ENCODE measurements at regions not wholly inside any gene's neighbourhood (a gene's known extent, or its start where the extent isn't known, plus 50 kb on each side); places are given as distances from the start of the nearest gene placed in this dataset.
"Not testable (repeated sequence)": the region's sequence is repeated elsewhere in the genome, so short reads cannot be mapped to it uniquely, and the experiment has no call there.

DNA sequence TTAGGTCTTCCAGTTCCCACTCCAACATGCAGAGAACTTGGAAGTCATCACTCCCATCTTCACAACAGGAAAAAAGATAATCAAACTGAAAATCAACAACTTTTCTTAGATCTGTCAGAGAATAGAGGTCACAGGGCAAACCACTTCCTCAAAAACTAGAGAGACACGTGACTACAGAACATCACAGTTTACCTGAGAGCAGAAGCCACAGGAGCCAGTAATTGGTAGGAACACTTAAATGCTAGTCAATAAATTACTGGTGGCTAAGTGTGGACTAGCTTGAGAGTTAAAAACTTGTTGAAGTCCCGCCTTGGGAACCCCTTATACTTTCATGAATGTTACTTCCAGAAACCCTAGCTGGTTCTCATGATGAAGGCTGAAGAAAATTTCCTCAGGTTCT is 81.1 kb downstream of the THSD1 start:
- DNase-seq (ENCODE audit: low spot score); FAIRE-seq: not testable (repeated sequence)

DNA sequence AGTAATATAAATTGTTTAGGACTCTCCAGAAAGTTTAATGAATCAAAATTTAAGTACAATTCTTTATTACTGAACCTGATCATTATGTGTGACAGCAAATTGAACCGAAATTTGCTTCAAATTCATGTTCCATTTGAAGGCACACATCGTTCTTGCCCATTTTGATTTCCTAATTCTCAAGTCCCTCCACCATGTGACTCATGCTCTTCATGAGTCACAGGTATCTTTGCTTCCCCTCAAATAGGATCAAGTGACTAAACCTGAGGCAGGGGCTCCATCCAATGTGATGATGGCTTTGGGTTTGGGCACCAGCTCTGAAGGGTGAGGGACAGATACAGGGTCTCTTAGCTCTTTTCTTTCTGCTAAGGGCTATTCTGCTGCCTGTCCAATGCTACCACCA is 86.1 kb downstream of the THSD1 start:
- DNase-seq (ENCODE audit: low spot score) (no peak), FAIRE-seq (no peak)

DNA sequence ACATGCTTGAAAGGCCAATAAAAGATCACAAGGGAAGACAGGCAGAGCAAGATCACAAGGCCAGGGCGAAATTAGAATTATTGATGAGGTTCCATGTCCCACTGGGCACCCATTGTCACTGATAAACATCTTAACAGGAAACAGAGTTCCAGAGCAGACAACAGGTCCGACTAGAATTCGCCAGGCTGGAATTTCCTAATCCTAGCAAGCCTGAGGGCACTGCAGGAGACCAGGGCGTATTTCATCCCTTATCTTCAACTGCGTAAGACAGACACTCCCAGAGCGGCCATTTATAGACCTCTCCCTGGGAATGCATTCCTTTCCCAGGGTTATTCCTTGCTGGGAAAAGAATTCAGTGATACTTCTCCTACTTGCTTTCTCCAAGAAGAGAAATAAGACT is 96.1 kb downstream of the THSD1 start:
- not testable (repeated sequence) for FAIRE-seq; DNase-seq (ENCODE audit: low spot score)

DNA sequence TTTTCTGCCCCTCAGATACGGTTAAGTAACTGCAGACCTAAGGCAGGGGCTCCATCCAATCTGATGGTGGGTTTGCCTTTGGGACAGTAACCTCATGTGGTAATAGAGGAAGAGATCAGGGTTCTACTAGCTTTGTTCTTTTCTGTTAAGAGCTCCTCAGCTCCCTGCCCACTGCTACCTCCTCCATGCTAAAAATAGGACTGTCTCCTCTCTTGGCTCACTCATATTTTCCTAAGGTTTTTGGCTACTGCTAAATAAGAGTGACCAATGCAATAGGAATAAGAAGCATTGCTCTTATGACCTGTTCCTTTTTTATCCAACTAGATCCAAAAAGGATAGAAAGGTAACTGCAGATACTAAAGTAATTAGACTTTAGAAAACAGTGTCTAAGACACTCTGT is 99.6 kb downstream of the THSD1 start:
- FAIRE-seq; DNase-seq (ENCODE audit: low spot score): not testable (repeated sequence)

DNA sequence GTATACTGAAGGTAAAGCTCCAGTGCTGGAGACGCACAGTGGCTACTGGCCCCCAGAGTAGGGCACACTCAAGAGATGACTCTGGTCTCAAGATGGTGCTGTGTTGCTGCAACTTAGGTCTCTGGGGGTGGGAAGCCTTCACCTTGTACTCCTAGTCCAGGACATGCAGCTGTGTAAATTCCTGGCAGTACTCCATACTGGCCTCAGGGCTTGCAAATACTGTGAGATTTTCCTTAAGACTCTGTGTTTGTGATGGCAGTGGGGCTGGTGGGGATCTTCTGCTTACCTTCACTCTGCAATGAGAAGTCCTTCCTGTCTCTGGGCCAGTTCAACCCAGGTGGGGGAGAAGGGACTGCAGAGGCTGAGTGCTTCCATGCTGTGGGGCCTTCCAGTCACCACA is 102.9 kb downstream of the THSD1 start:
- not testable (repeated sequence) for DNase-seq (ENCODE audit: low spot score); FAIRE-seq

- DNase-seq (ENCODE audit: low spot score); FAIRE-seq: not testable (repeated sequence)
Measured at GRCh38 chr13:52302688-52303087, 103.3 kb downstream of the THSD1 start.

DNA sequence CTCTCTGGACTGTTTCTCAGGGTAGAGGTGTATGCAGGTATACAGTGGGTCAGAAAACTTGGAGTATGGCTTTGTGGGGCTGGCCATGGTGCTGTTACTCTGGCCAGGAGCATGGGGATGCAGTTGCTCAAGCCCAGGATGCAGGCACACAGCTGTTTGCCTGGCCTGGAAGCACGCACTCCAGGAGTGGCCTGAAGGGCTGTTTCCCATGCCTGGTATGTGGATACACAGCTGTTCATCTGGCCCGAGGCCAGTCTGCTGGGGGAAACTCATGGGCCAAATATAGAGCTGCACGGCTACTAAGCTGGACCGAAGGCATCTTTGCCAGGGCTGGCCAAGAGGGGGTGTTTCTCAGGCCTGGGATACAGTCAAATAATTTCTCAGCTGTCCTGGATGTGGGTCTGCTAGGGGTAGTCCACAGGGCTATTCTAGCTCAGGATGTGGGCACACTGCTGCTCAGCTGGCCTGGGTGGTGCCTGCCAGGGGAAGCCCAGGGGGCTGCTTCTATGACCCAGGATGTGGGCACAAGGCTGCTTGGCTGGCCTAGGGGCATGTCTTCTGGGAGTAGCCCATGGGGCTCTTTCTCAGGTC is 104.1 kb downstream of the THSD1 start:
- not testable (repeated sequence) for FAIRE-seq; DNase-seq (ENCODE audit: low spot score)

DNA sequence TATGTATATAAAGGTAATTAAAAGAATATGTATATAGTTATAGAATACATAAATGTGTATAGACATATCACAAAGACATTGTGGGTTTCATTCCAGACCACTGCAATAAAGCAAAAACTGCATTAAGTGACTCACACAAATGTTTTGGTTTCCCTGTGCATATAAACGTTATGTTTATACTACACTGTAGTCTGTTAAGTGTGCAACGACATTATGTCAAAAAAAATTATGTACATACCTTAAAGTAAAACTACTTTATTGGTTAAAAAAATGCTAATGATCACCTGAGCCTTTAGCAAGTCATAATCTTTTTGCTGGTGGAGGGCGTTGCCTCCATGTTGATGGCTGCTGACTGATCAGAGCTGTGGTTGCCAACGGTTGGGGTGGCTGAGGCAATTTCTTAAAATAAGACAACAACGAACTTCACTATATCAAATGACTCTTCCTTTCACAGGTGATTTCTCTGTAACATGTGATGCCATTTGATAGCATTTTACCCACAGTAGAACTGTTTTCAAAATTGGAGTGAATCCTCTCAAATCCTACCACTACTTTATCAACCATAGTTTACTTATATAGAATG is 107.8 kb downstream of the THSD1 start:
- DNase-seq (ENCODE audit: low spot score), result not testable (repeated sequence)

DNA sequence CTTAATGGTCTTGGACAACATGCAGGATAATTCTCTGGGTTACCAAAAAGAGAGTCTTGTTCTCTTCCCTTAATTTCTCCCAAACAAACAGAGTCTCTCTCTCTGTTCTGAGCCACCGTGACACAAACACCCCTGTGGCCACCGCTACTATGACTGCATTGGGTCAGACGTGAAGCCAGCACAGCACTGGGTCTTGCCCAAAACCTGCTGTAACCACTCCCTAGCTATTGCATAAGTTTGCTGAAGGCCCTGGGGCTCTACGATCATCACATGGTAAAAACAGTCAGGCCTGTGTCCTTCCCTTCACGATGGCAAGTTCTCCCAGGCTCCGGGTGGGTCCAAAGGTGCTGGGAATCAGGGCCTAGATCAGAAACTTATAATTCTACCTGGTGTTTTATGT is 117.1 kb downstream of the THSD1 start:
- FAIRE-seq; DNase-seq (ENCODE audit: low spot score): not testable (repeated sequence)

More for the DNA sequence above, 107.8 kb downstream of the THSD1 start:
- not testable (repeated sequence) for FAIRE-seq

- DNase-seq (ENCODE audit: low spot score); FAIRE-seq: not testable (repeated sequence)
Measured at GRCh38 chr13:52281387-52281786, 122.0 kb upstream of the NEK3 start.

DNA sequence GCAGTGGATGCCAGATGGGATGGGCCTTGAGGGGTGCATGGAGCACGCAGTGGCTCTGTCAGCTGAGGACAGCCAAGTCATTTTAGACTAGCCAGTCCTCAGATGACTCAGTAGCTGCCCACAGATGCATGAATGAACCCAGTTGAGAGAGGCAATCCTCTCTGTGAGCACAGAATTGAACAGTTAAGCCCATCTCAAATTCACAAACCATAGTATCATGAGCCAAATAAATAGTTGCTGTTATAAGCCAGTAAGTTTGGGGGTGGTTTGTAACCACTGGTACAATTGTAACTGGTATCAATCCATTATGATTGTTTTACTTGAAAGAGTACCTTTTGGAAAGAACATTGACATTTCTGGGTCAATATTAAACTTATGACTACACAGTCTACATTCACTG is 120.0 kb upstream of the NEK3 start:
- FAIRE-seq; DNase-seq (ENCODE audit: low spot score): not testable (repeated sequence)

- DNase-seq (ENCODE audit: low spot score); FAIRE-seq: not testable (repeated sequence)
Measured at GRCh38 chr13:52254299-52254698, 94.9 kb upstream of the NEK3 start.

DNA sequence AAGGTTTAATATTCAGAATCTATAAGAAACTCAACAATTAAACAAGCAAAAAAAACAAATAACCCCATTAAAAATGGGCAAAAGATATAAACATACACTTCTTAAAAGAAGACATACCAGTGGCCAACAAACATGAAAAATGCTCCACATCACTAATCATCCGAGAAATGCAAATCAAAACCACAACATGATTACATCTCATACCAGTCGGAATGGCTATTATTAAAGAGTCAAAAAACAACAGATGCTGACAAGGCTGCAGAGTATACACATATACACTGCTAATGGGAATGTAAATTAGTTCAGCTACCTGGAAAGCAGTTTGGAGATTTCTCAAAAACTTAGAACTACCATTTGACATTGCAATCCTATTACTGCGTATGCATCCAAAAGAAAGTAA is 81.4 kb upstream of the NEK3 start:
- DNase-seq (ENCODE audit: low spot score); FAIRE-seq: not testable (repeated sequence)

- DNase-seq (ENCODE audit: low spot score), result peak; percentile 49
- not testable (repeated sequence) for FAIRE-seq
Measured at GRCh38 chr13:52235900-52236595, 76.7 kb upstream of the NEK3 start.

- DNase-seq (ENCODE audit: low spot score); FAIRE-seq: not testable (repeated sequence)
Measured at GRCh38 chr13:52234928-52235327, 75.5 kb upstream of the NEK3 start.

DNA sequence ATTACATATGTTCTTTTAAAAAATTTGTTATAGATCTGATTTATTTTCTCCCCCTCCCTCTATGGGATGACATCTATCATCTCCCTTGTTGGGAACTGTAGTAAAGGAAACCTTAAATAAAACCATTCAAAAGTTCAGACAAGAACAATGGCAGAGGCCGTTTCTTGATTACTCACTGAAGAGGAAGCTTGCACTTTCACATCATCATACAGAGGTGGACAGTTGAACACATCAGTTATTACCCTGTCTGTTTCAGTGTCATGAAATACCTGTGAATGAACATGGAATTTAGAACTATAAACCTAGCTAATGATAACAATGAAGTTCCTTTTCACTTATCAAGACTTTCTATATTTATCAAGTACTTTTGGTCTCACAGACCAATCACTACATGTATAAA is 63.7 kb upstream of the NEK3 start:
- not testable (repeated sequence) for FAIRE-seq; DNase-seq (ENCODE audit: low spot score)

GRCh38 chr13:52213920-52214319 is 54.5 kb upstream of the NEK3 start:
- not testable (repeated sequence) for DNase-seq (ENCODE audit: low spot score); FAIRE-seq

DNA sequence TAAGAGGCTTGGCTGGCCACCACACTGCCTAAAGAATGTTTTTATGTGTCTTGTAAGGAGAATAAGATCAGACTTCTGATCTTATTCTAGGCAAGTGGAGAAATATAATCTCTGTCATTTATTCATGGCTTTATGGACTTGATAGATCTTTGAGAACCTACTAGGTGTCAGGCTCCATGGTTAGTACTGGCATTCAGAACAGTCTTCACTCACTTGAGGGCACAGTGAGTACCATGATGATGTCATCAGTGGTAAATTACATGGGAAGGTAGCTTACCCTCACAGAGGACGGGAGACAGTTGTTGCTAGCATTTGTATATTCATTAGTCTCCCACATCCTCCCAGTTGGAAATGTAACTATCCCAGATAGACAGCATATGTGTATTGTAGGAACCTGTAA is 53.5 kb upstream of the NEK3 start:
- not testable (repeated sequence) for FAIRE-seq

DNA sequence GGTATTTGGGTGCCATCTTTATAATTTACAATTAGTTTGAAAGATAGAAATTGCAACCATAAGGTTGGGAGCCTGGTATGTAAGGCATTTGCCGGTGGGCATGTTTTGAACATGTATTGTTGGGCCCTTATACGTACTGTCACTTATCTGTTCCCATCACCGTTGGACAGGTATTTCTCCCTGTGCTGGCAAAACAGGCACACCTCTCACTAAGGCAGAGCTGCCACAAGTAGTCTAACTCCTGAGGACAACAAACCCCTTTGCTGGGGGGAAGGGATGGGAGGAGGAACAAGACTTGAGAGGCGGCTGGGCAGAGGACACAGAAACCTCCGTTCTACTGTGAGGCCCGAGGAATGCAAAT is 52.0 kb upstream of the NEK3 start:
- not testable (repeated sequence) for FAIRE-seq; DNase-seq (ENCODE audit: low spot score)

More for the DNA sequence above, 53.5 kb upstream of the NEK3 start:
- not testable (repeated sequence) for DNase-seq (ENCODE audit: low spot score)

GRCh38 chr13:52210564-52211415 is 51.4 kb upstream of the NEK3 start:
- DNase-seq (ENCODE audit: low spot score); FAIRE-seq: not testable (repeated sequence)

Measured in RCC 7860 (cell line).